ENCODE measurements at regions not wholly inside any gene's neighbourhood (a gene's known extent, or its start where the extent isn't known, plus 50 kb on each side); places are given as distances from the start of the nearest gene placed in this dataset.
"Not testable (repeated sequence)": the region's sequence is repeated elsewhere in the genome, so short reads cannot be mapped to it uniquely, and the experiment has no call there.

DNA sequence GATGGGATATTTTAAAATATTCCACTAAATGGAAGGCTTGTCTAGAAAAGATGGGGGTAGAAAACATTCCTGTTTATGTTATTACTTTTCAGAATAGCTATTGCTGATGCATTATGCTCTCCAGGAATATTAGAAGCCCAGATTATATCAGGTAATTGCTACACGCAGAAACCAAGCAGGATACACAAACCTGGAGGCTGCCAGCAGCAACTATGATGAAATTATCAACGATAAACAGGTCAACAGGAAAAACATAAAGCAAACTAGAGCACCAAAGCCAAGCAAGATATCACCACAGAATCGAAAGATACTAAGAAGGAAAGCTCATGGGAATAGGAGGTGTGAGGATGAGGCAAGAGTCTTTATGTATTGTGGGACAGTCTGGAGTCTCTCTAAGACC, 113.2 kb upstream of the SPATS2L start:
- Histone ChIP-seq H3K4me1 (no peaks in the 10 kb centered on the region), H3K27me3 (no peaks in the 10 kb centered on the region), H3K9me3 (no peaks in the 10 kb centered on the region), H3K4me3 (no peak overlapping the region), H3K27ac (no peak overlapping the region), H3K36me3 (no peaks in the 10 kb centered on the region)
- TF ChIP-seq, protein P1, sequence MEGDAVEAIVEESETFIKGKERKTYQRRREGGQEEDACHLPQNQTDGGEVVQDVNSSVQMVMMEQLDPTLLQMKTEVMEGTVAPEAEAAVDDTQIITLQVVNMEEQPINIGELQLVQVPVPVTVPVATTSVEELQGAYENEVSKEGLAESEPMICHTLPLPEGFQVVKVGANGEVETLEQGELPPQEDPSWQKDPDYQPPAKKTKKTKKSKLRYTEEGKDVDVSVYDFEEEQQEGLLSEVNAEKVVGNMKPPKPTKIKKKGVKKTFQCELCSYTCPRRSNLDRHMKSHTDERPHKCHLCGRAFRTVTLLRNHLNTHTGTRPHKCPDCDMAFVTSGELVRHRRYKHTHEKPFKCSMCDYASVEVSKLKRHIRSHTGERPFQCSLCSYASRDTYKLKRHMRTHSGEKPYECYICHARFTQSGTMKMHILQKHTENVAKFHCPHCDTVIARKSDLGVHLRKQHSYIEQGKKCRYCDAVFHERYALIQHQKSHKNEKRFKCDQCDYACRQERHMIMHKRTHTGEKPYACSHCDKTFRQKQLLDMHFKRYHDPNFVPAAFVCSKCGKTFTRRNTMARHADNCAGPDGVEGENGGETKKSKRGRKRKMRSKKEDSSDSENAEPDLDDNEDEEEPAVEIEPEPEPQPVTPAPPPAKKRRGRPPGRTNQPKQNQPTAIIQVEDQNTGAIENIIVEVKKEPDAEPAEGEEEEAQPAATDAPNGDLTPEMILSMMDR (IDR thresholded peaks at IDR 0.05), result no peak
- TF ChIP-seq EP300 (IDR thresholded peaks at IDR 0.05) (no peak), POLR2A (IDR thresholded peaks at IDR 0.05) (no peak)
- DNase-seq (ENCODE audit: low spot score in 2 of 2), result no peak
- 88 to 90% methylated on average over 3 of the region's 3 CpGs for WGBS, 2 donors

GRCh38 chr2:200193791-200194190, 112.7 kb upstream of the SPATS2L start:
- TF ChIP-seq, protein P1 (IDR thresholded peaks at IDR 0.05), result no peak
- no peak for TF ChIP-seq POLR2A (IDR thresholded peaks at IDR 0.05)

GRCh38 chr2:200194746-200195145, 111.7 kb upstream of the SPATS2L start:
- WGBS, 2 donors, result 86 to 91% methylated on average over 4 of the region's 4 CpGs
- Histone ChIP-seq H3K27ac (no peak overlapping the region), H3K4me1 (no peaks in the 10 kb centered on the region), H3K4me3 (no peak overlapping the region), H3K36me3 (no peaks in the 10 kb centered on the region), H3K9me3 (no peaks in the 10 kb centered on the region), H3K27me3 (no peaks in the 10 kb centered on the region)
- TF ChIP-seq POLR2A (IDR thresholded peaks at IDR 0.05) (no peak), EP300 (IDR thresholded peaks at IDR 0.05) (no peak)
- TF ChIP-seq, protein P1 (IDR thresholded peaks at IDR 0.05), result no peak
- no peak for DNase-seq (ENCODE audit: low spot score in 2 of 2)

More at GRCh38 chr2:200193791-200194190, 112.7 kb upstream of the SPATS2L start:
- 87 to 90% methylated on average over 5 of the region's 5 CpGs for WGBS, 2 donors
- Histone ChIP-seq H3K27ac (no peak overlapping the region), H3K27me3 (no peaks in the 10 kb centered on the region), H3K9me3 (no peaks in the 10 kb centered on the region), H3K4me1 (no peaks in the 10 kb centered on the region), H3K36me3 (no peaks in the 10 kb centered on the region), H3K4me3 (no peak overlapping the region)
- no peak for DNase-seq (ENCODE audit: low spot score in 2 of 2)

- no peak overlapping the region for H3K27ac ChIP-seq
- H3K36me3 ChIP-seq, result no peaks in the 10 kb centered on the region
- H3K4me3 ChIP-seq, result no peak overlapping the region
- no peaks in the 10 kb centered on the region for H3K9me3 ChIP-seq
- WGBS, 2 donors, result 77 to 81% methylated on average over 2 of the region's 2 CpGs
- TF ChIP-seq, protein P1 (IDR thresholded peaks at IDR 0.05), result no peak
- no peak for TF ChIP-seq EP300 (IDR thresholded peaks at IDR 0.05)
- no peaks in the 10 kb centered on the region for H3K27me3 ChIP-seq
- H3K4me1 ChIP-seq, result no peaks in the 10 kb centered on the region
- DNase-seq (ENCODE audit: low spot score in 2 of 2), result no peak
These were observed 107.5 kb upstream of the SPATS2L start for GRCh38 chr2:200199005-200199404.

GRCh38 chr2:200199576-200200263, 106.8 kb upstream of the SPATS2L start:
- H3K27ac ChIP-seq, result no peak overlapping the region
- no peak overlapping the region for H3K4me3 ChIP-seq
- DNase-seq (ENCODE audit: low spot score in 2 of 2), result no peak
- no peaks in the 10 kb centered on the region for H3K4me1 ChIP-seq
- H3K9me3 ChIP-seq, result no peaks in the 10 kb centered on the region
- 94 to 96% methylated on average over 3 to 4 of the region's 4 CpGs for WGBS, 2 donors
- TF ChIP-seq EP300 (IDR thresholded peaks at IDR 0.05), result no peak
- TF ChIP-seq, protein P1 (IDR thresholded peaks at IDR 0.05), result no peak
- TF ChIP-seq POLR2A (IDR thresholded peaks at IDR 0.05), result no peak
- H3K27me3 ChIP-seq, result no peaks in the 10 kb centered on the region
- no peaks in the 10 kb centered on the region for H3K36me3 ChIP-seq

- H3K9me3 ChIP-seq, result peaks cover 0 to 15% (median 0%) of the 10 kb centered on the region in 4 donors
- not testable (repeated sequence) for H3K27ac ChIP-seq; H3K4me3 ChIP-seq; H3K27me3 ChIP-seq; H3K36me3 ChIP-seq; DNase-seq (ENCODE audit: low spot score in 2 of 2); H3K4me1 ChIP-seq
- 78 to 83% methylated on average over 4 of the region's 4 CpGs for WGBS, 2 donors
These were observed 104.7 kb upstream of the SPATS2L start for GRCh38 chr2:200201839-200202238.

All from tibial nerve (tissue), 4 donors.